Spleen (tissue), 11 donors: ENCODE measurements at regions not wholly inside any gene's neighbourhood (a gene's known extent, or its start where the extent isn't known, plus 50 kb on each side); places are given as distances from the start of the nearest gene placed in this dataset.
"Not testable (repeated sequence)": the region's sequence is repeated elsewhere in the genome, so short reads cannot be mapped to it uniquely, and the experiment has no call there.

Experiments used
- DNase-seq: peaks from one replicate; pipeline ENCODE4 v3.0.0-alpha.2; 2020
- H3K27ac ChIP-seq, 8 donors: fragments of 200-600 bp; sonication (generic) in 7 of 8; 1 replicate in 4 of 8; 2 replicates in 4 of 8; pipeline versions ENCODE4 v1.5.0 to v1.8.0; 2016 to 2021; ENCODE audit warnings: inconsistent platforms in 4 of 8, mild to moderate bottlenecking in 4 of 8, moderate library complexity in 1 of 8
- H3K27me3 ChIP-seq, 7 donors: fragments of 200-600 bp; sonication (generic) in 6 of 7; replicated peaks in 1 of 7; 1 replicate in 4 of 7; 2 replicates in 3 of 7; pipeline versions ENCODE4 v1.5.0 to v1.8.0; 2016 to 2021; ENCODE audit warnings: inconsistent platforms in 3 of 7, mild to moderate bottlenecking in 1 of 7
- H3K36me3 ChIP-seq, 6 donors: fragments of 200-600 bp; sonication (generic) in 5 of 6; 1 replicate in 4 of 6; 2 replicates in 2 of 6; pipeline versions ENCODE4 v1.5.0 to v1.8.0; 2016 to 2021; ENCODE audit warnings: inconsistent platforms in 2 of 6
- H3K4me1 ChIP-seq, 6 donors: fragments of 200-600 bp; sonication (generic) in 5 of 6; 1 replicate in 3 of 6; 2 replicates in 3 of 6; pipeline versions ENCODE4 v1.5.0 to v1.8.0; 2016 to 2021; ENCODE audit warnings: inconsistent platforms in 3 of 6
- H3K4me3 ChIP-seq, 8 donors: fragments of 200-600 bp; sonication (generic) in 7 of 8; 1 replicate in 4 of 8; 2 replicates in 4 of 8; pipeline versions ENCODE4 v1.5.0 to v1.8.0; 2016 to 2021; ENCODE audit warnings: inconsistent platforms in 4 of 8, mild to moderate bottlenecking in 4 of 8, moderate library complexity in 2 of 8
- H3K9me3 ChIP-seq, 8 donors: fragments of 200-600 bp; sonication (generic) in 7 of 8; 1 replicate in 4 of 8; 2 replicates in 4 of 8; pipeline versions ENCODE4 v1.5.0 to v1.8.0; 2016 to 2021; ENCODE audit warnings: inconsistent platforms in 4 of 8
- CTCF ChIP-seq, 11 experiments: fragments of 200-600 bp in 7 of 11; fragments of 450-650 bp in 4 of 11; sonication (generic) in 4 of 11; IDR thresholded peaks in 8 of 11; conservative IDR thresholded peaks in 3 of 11; 1 replicate in 7 of 11; 2 replicates in 4 of 11; pipeline versions ENCODE4 v1.4.0 to v1.8.0; 2016 to 2021; ENCODE audit warnings: antibody characterized with exemption in 11 of 11, inconsistent platforms in 4 of 11, mild to moderate bottlenecking in 1 of 11
- POLR2A ChIP-seq, 3 donors: fragments of 450-650 bp; IDR thresholded peaks; one replicate each; pipeline ENCODE4 v1.5.1; 2017; ENCODE audit warnings: antibody characterized with exemption in 3 of 3, mild to moderate bottlenecking in 1 of 3
- POLR2AphosphoS5 ChIP-seq, 3 donors: sonication (generic); formaldehyde crosslinking; IDR thresholded peaks; one replicate each; pipeline ENCODE4 v1.5.1; 2017; ENCODE audit warnings: antibody characterized with exemption in 3 of 3
- WGBS, 5 donors: extraction: QIAGEN DNeasy Blood & Tissue Kit in 3 of 5; methylation state at CpG; one replicate each; pipeline versions ENCODE4 v1.1.5 to v1.1.7; 2013 to 2018; 5-methylcytosine and 5-hydroxymethylcytosine counted together
- intact Hi-C: fragments of 100-400 bp; cut with DNase I; formaldehyde crosslinking; loops from one replicate; pipeline ENCODE4 v1.15.0; 2023; ENCODE audit warnings: low total_unique reads
- donor health status: healthy with polysubstance abuse.
- donor health status: DM: no; HTN: no; CAD: no; lungs with moderate emphysema.
- donor health status: DM: no; HTN: no; CAD: no.
- donor health status: Bipolar disorder and iron deficiency.
- donor health status: healthy.
- donor health status: DM: no; HTN: no; CAD: no.
- donor health status: DM: yes; HTN: yes; CAD: no.

- TF ChIP-seq POLR2A (IDR thresholded peaks at IDR 0.05) (no peak), CTCF (IDR thresholded peaks at IDR 0.05 in 8 of 11, conservative IDR thresholded peaks at IDR 0.05 in 3 of 11) (peak in 1 of 11 experiments; percentile 17)
- H3K27ac ChIP-seq: no peak overlapping the region
- 11 to 43% (median 29%) methylated on average over 5 to 6 of the region's 6 CpGs for WGBS, 5 donors
- H3K27me3 ChIP-seq: peaks cover 0 to 12% (median 0%) of the 10 kb centered on the region in 7 donors
- intact Hi-C loops: no loop called here
- H3K4me3 ChIP-seq: no peak overlapping the region
- no peaks in the 10 kb centered on the region for H3K9me3 ChIP-seq
- H3K36me3 ChIP-seq: no peaks in the 10 kb centered on the region
- DNase-seq: no peak
- no peaks in the 10 kb centered on the region for H3K4me1 ChIP-seq
Measured at GRCh38 chr2:118371515-118371914, 283.2 kb downstream of the INSIG2 start.

GRCh38 chr2:118369521-118369920 lies 281.2 kb downstream of the INSIG2 start:
- H3K27me3 ChIP-seq: peaks cover 0 to 18% (median 0%) of the 10 kb centered on the region in 7 donors
- H3K36me3 ChIP-seq, H3K27ac ChIP-seq, DNase-seq, H3K4me1 ChIP-seq, H3K9me3 ChIP-seq, intact Hi-C loops, H3K4me3 ChIP-seq: not testable (repeated sequence)
- 53 to 73% (median 59%) methylated on average over 7 of the region's 7 CpGs for WGBS, 5 donors

GRCh38 chr2:118363604-118364003 lies 275.3 kb downstream of the INSIG2 start:
- intact Hi-C loops: no loop called here
- Histone ChIP-seq H3K27ac (no peak overlapping the region), H3K9me3 (peaks cover 0 to 6% (median under 1%) of the 10 kb centered on the region in 8 donors), H3K4me1 (no peaks in the 10 kb centered on the region), H3K4me3 (no peak overlapping the region), H3K27me3 (peaks cover 0 to 11% (median 0%) of the 10 kb centered on the region in 7 donors), H3K36me3 (no peaks in the 10 kb centered on the region)
- 82 to 94% (median 87%) methylated on average over 2 of the region's 2 CpGs for WGBS, 5 donors
- DNase-seq: no peak
- no peak for TF ChIP-seq POLR2A (IDR thresholded peaks at IDR 0.05)
- TF ChIP-seq CTCF (IDR thresholded peaks at IDR 0.05 in 8 of 11, conservative IDR thresholded peaks at IDR 0.05 in 3 of 11): no peak
- TF ChIP-seq POLR2AphosphoS5 (IDR thresholded peaks at IDR 0.05): no peak

GRCh38 chr2:118356051-118356450 lies 267.8 kb downstream of the INSIG2 start:
- Histone ChIP-seq H3K4me1 (no peaks in the 10 kb centered on the region), H3K27me3 (no peaks in the 10 kb centered on the region), H3K9me3 (peaks cover 0 to 21% (median 9%) of the 10 kb centered on the region in 8 donors), H3K27ac (no peak overlapping the region), H3K36me3 (no peaks in the 10 kb centered on the region), H3K4me3 (no peak overlapping the region)
- no peak for TF ChIP-seq POLR2A (IDR thresholded peaks at IDR 0.05)
- TF ChIP-seq CTCF (IDR thresholded peaks at IDR 0.05 in 8 of 11, conservative IDR thresholded peaks at IDR 0.05 in 3 of 11): no peak
- no peak for TF ChIP-seq POLR2AphosphoS5 (IDR thresholded peaks at IDR 0.05)
- intact Hi-C loops: no loop called here
- DNase-seq: no peak
- WGBS, 5 donors: 73 to 89% (median 77%) methylated on average over 1 of the region's 1 CpG

- intact Hi-C loops: no loop called here
- no peak overlapping the region for H3K4me3 ChIP-seq
- H3K4me1 ChIP-seq: no peaks in the 10 kb centered on the region
- H3K27me3 ChIP-seq: peaks cover 0 to 3% (median 0%) of the 10 kb centered on the region in 7 donors
- TF ChIP-seq POLR2AphosphoS5 (IDR thresholded peaks at IDR 0.05): no peak
- no peak for TF ChIP-seq POLR2A (IDR thresholded peaks at IDR 0.05)
- no peak for TF ChIP-seq CTCF (IDR thresholded peaks at IDR 0.05 in 8 of 11, conservative IDR thresholded peaks at IDR 0.05 in 3 of 11)
- no peak overlapping the region for H3K27ac ChIP-seq
- WGBS, 5 donors: 57 to 82% (median 66%) methylated on average over 2 of the region's 2 CpGs
- no peak for DNase-seq
- peaks cover 0 to 6% (median 0%) of the 10 kb centered on the region in 8 donors for H3K9me3 ChIP-seq
- H3K36me3 ChIP-seq: no peaks in the 10 kb centered on the region
Measured at GRCh38 chr2:118351796-118352195, 263.5 kb downstream of the INSIG2 start.
